Activated CD4-positive, alpha-beta T cell treated with anti-CD3 and anti-CD28 coated beads, Interleukin-2, amount 10 ng/mL, durations not matched to agents 24 days and 14 days (primary cell): ENCODE measurements at regions not wholly inside any gene's neighbourhood (a gene's known extent, or its start where the extent isn't known, plus 50 kb on each side); places are given as distances from the start of the nearest gene placed in this dataset.

Experiments used
- DNase-seq: peaks from one replicate; pipeline ENCODE4 v3.0.0; 2022
- H3K27ac Mint-ChIP-seq: one replicate; pipeline ENCODE4 v1.8.0; 2022; ENCODE audit warnings: mild to moderate bottlenecking, mixed read lengths
- H3K27me3 Mint-ChIP-seq: one replicate; pipeline ENCODE4 v1.8.0; 2022; ENCODE audit warnings: mixed read lengths
- H3K36me3 Mint-ChIP-seq: one replicate; pipeline ENCODE4 v1.8.0; 2022; ENCODE audit warnings: low read depth, mild to moderate bottlenecking, mixed read lengths
- H3K4me1 Mint-ChIP-seq: one replicate; pipeline ENCODE4 v1.8.0; 2021; ENCODE audit warnings: mixed read lengths
- H3K4me3 Mint-ChIP-seq: one replicate; pipeline ENCODE4 v1.8.0; 2022; ENCODE audit warnings: mild to moderate bottlenecking, moderate library complexity, mixed read lengths
- H3K9me3 Mint-ChIP-seq: one replicate; pipeline ENCODE4 v1.8.0; 2021; ENCODE audit warnings: mixed read lengths
- intact Hi-C: fragments of 100-400 bp; cut with micrococcal nuclease; formaldehyde crosslinking; loops from one replicate; pipeline ENCODE4 v1.15.1; 2023

GRCh38 chr11:25159341-25159740 is 662.5 kb downstream of the LUZP2 start:
- no peak for DNase-seq
- H3K9me3 Mint-ChIP-seq, result peaks cover 10% of the 10 kb centered on the region
- H3K4me3 Mint-ChIP-seq, result no peak overlapping the region
- H3K27me3 Mint-ChIP-seq, result no peaks in the 10 kb centered on the region
- no peaks in the 10 kb centered on the region for H3K4me1 Mint-ChIP-seq
- no peaks in the 10 kb centered on the region for H3K36me3 Mint-ChIP-seq
- H3K27ac Mint-ChIP-seq, result no peak overlapping the region
- intact Hi-C loops, result no loop called here

- H3K27ac Mint-ChIP-seq, result no peak overlapping the region
- H3K4me3 Mint-ChIP-seq, result no peak overlapping the region
- no peak for DNase-seq
- no peaks in the 10 kb centered on the region for H3K27me3 Mint-ChIP-seq
- intact Hi-C loops, result no loop called here
- peaks cover 7% of the 10 kb centered on the region for H3K9me3 Mint-ChIP-seq
- no peaks in the 10 kb centered on the region for H3K36me3 Mint-ChIP-seq
- no peaks in the 10 kb centered on the region for H3K4me1 Mint-ChIP-seq
Measured at GRCh38 chr11:25163421-25163820, 666.6 kb downstream of the LUZP2 start.

DNA sequence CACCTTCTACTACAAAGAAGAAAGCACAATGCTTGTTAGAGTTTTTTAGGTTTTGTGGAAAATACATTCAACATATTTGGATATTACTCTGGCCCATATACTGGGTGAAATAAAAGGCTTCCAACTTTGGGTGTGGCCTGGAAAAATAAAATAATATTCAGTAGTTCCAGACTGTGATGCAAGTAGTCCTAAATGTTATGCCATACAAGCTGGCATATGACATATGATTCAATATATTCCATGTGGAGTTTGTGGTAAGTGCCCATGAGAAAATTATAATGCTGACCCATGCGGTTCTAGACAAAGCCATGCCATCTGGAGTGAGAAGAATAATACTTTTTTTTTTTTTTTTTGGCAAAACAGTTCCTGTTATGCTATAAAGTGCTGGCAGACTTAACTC is 683.3 kb downstream of the LUZP2 start:
- no peaks in the 10 kb centered on the region for H3K4me1 Mint-ChIP-seq
- no peaks in the 10 kb centered on the region for H3K27me3 Mint-ChIP-seq
- no peaks in the 10 kb centered on the region for H3K36me3 Mint-ChIP-seq
- no peak overlapping the region for H3K4me3 Mint-ChIP-seq
- intact Hi-C loops, result no loop called here
- H3K27ac Mint-ChIP-seq, result no peak overlapping the region
- peaks cover 7% of the 10 kb centered on the region for H3K9me3 Mint-ChIP-seq
- DNase-seq, result no peak

DNA sequence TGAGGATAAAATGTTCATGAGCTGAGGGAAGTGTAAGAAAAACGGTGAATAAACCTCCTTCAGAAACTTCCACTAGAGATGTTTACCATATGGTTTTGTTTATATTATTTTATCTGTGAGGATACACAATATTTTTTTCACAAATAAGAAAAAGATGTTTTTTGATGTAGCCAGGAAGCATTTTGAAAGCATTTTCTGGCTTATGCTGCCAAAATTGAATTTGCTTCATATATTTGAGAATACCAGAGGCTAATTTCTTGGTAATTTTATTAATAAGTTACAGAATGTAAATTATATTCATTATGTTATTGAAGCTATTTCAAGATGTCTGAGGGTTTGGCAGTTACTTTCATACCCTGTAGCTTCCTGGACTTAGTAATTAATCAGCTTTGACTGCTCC is 686.6 kb downstream of the LUZP2 start:
- Mint-ChIP-seq H3K36me3 (no peaks in the 10 kb centered on the region), H3K27ac (no peak overlapping the region)

GRCh38 chr11:25197515-25197914 is 700.7 kb downstream of the LUZP2 start:
- no peak overlapping the region for H3K4me3 Mint-ChIP-seq
- intact Hi-C loops, result no loop called here
- H3K36me3 Mint-ChIP-seq, result no peaks in the 10 kb centered on the region
- no peaks in the 10 kb centered on the region for H3K27me3 Mint-ChIP-seq
- DNase-seq, result no peak
- no peak overlapping the region for H3K27ac Mint-ChIP-seq
- no peaks in the 10 kb centered on the region for H3K4me1 Mint-ChIP-seq
- H3K9me3 Mint-ChIP-seq, result peaks cover 8% of the 10 kb centered on the region

More for the DNA sequence above, 686.6 kb downstream of the LUZP2 start:
- Mint-ChIP-seq H3K4me3 (no peak overlapping the region), H3K9me3 (peaks cover 10% of the 10 kb centered on the region), H3K27me3 (no peaks in the 10 kb centered on the region), H3K4me1 (no peaks in the 10 kb centered on the region)
- DNase-seq, result no peak
- intact Hi-C loops, result no loop called here

DNA sequence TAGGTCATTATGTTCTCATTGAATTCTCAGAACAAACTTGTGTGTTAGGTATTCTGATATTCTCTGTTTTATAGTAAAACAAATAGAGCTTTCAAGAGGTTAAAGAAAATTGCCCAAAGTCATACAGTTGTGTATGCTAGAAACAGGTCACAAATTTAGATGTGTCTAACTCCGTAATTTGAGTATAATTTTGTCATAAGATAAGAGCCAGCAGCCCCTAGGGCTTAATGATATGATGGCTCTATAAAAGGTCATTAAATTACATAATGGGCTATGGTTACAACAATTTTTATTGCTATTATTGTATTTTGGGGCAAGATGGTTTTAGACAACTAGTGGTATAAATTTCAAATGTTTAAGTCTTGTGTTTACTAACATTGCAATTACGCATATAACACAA is 701.9 kb downstream of the LUZP2 start:
- Mint-ChIP-seq H3K27ac (no peak overlapping the region), H3K9me3 (peaks cover 11% of the 10 kb centered on the region), H3K27me3 (no peaks in the 10 kb centered on the region), H3K36me3 (no peaks in the 10 kb centered on the region), H3K4me3 (no peak overlapping the region), H3K4me1 (no peaks in the 10 kb centered on the region)
- intact Hi-C loops, result no loop called here
- DNase-seq, result no peak

GRCh38 chr11:25200925-25201324 is 704.1 kb downstream of the LUZP2 start:
- Mint-ChIP-seq H3K4me3 (no peak overlapping the region), H3K36me3 (no peaks in the 10 kb centered on the region), H3K27me3 (no peaks in the 10 kb centered on the region), H3K9me3 (peaks cover 11% of the 10 kb centered on the region), H3K4me1 (no peaks in the 10 kb centered on the region), H3K27ac (no peak overlapping the region)
- intact Hi-C loops, result no loop called here
- no peak for DNase-seq

GRCh38 chr11:25206762-25207161 is 709.9 kb downstream of the LUZP2 start:
- Mint-ChIP-seq H3K9me3 (peaks cover 5% of the 10 kb centered on the region), H3K4me3 (no peak overlapping the region), H3K4me1 (no peaks in the 10 kb centered on the region), H3K27ac (no peak overlapping the region), H3K36me3 (no peaks in the 10 kb centered on the region), H3K27me3 (no peaks in the 10 kb centered on the region)
- no peak for DNase-seq
- intact Hi-C loops, result no loop called here

GRCh38 chr11:25211635-25212254 is 714.9 kb downstream of the LUZP2 start:
- Mint-ChIP-seq H3K4me1 (no peaks in the 10 kb centered on the region), H3K9me3 (no peaks in the 10 kb centered on the region), H3K27ac (no peak overlapping the region), H3K4me3 (no peak overlapping the region), H3K36me3 (no peaks in the 10 kb centered on the region), H3K27me3 (no peaks in the 10 kb centered on the region)
- DNase-seq, result no peak
- intact Hi-C loops, result no loop called here

DNA sequence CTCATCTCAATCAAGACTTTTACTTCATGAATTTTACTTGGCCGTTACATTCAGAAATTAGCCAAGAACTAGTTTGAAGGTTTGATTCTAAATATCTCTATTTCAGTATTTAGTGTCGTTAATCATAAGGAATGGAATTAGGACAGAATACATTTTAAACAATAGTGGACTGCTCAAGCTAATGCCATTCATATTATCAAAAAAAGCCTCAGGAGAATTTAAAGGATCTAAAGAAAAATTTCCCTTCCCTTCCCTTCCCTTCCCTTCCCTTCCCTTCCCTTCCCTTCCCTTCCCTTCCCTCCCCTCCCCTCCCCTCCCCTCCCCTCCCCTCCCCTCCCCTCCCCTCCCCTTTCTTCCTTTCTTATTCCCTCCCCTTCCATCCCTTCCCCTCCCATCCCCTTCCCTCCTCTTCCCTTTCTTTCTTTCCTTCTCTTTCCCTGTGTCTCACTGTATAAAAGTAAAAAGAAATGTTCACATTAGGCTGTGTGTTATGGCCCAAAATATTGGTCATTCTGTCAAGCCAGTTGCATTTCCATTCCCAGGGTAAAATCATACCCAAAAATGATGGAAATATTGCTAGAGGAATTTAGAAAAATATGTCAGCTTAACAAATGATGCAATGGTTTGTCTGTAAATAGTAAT is 717.8 kb downstream of the LUZP2 start:
- H3K36me3 Mint-ChIP-seq, result no peaks in the 10 kb centered on the region
- no peaks in the 10 kb centered on the region for H3K27me3 Mint-ChIP-seq
- DNase-seq, result no peak
- intact Hi-C loops, result no loop called here
- no peak overlapping the region for H3K27ac Mint-ChIP-seq
- H3K4me1 Mint-ChIP-seq, result no peaks in the 10 kb centered on the region
- H3K4me3 Mint-ChIP-seq, result no peak overlapping the region
- no peaks in the 10 kb centered on the region for H3K9me3 Mint-ChIP-seq

DNA sequence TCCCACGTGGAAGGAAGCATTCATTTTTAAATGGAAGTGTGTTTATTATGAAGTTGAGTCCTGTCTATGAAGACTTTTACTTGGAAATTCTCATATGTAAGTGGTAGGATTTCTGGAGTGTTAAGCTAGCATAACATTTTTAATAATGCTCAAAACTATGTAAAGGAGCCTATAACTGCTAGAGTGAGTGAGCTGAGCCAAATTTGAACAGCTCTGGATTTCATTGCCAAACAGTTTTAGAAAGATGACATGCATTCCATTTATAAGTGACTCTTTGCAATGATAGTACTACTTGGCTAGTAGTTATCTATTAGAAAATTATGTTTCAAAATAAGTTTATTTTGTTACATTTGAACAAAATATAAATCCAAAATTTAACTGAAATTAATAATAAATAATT is 721.2 kb downstream of the LUZP2 start:
- intact Hi-C loops, result no loop called here
- no peak overlapping the region for H3K27ac Mint-ChIP-seq
- no peaks in the 10 kb centered on the region for H3K27me3 Mint-ChIP-seq
- H3K4me3 Mint-ChIP-seq, result no peak overlapping the region
- no peaks in the 10 kb centered on the region for H3K9me3 Mint-ChIP-seq
- no peak for DNase-seq
- H3K4me1 Mint-ChIP-seq, result no peaks in the 10 kb centered on the region
- H3K36me3 Mint-ChIP-seq, result no peaks in the 10 kb centered on the region

DNA sequence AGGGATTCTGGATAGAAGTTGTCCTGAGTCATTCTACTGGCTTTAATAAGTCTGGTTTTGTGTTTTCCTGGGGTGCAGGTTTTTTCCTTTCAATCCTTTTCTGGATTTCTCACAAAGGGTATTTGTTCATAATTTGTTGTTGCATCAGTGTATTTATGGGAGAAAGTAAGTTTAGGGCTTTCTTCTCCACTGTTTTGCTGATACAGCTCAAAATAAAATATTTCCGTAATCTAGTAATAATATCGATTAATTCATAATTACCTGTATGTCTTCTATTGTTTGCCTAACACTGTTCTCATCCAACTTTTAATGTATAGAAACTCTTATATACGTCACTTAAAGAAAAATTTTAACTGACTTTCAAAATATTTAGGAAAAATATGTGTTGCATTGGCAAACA is 728.2 kb downstream of the LUZP2 start:
- no peak for DNase-seq
- Mint-ChIP-seq H3K4me3 (no peak overlapping the region), H3K9me3 (no peaks in the 10 kb centered on the region), H3K27ac (no peak overlapping the region), H3K36me3 (no peaks in the 10 kb centered on the region), H3K4me1 (no peaks in the 10 kb centered on the region), H3K27me3 (no peaks in the 10 kb centered on the region)
- intact Hi-C loops, result no loop called here

- Mint-ChIP-seq H3K4me3 (no peak overlapping the region), H3K9me3 (peaks cover 4% of the 10 kb centered on the region), H3K27me3 (no peaks in the 10 kb centered on the region), H3K27ac (no peak overlapping the region), H3K4me1 (no peaks in the 10 kb centered on the region), H3K36me3 (no peaks in the 10 kb centered on the region)
- no peak for DNase-seq
- intact Hi-C loops, result no loop called here
Measured at GRCh38 chr11:25242928-25243327, 746.1 kb downstream of the LUZP2 start.

DNA sequence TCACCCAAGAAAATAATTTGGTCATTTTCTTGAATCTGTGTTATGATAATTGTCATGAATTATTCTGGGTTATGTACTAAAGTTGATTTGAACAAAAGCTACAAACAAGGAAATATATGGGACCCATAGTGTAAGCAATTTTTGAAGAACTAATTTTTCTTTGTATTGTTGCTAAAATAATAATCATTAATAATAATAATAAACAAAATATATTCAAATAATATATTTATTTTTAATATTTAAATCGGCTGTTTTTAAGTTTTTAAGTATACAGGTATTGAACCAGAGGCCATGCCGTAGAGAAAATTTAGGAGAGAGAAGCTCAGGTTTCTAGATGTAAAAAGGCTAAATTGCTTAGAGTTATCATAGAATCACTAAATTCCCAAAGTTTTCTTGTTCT is 747.3 kb downstream of the LUZP2 start:
- Mint-ChIP-seq H3K27ac (no peak overlapping the region), H3K4me1 (no peaks in the 10 kb centered on the region), H3K36me3 (no peaks in the 10 kb centered on the region), H3K4me3 (no peak overlapping the region), H3K9me3 (peaks cover 4% of the 10 kb centered on the region), H3K27me3 (no peaks in the 10 kb centered on the region)
- no peak for DNase-seq
- intact Hi-C loops, result no loop called here

DNA sequence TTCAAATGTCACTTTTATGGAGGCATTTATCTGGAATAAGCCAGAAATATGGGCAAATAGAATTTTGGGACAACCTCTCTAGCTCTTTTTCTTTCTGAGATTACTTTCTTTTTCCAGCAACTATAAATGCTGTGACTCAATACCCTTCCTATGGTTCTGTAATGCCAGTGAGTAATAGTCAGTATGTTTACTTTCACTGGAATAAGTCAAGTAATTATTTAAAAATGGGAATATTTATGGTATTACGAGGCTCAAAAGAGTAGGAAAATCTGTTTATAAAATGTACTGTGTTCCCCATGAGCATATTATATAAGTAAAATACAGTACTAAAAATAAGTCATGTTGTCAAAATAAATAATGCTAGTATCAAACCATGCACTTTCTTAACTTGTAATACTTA is 750.5 kb downstream of the LUZP2 start:
- Mint-ChIP-seq H3K36me3 (no peaks in the 10 kb centered on the region), H3K27me3 (no peaks in the 10 kb centered on the region), H3K27ac (no peak overlapping the region), H3K4me3 (no peak overlapping the region), H3K4me1 (no peaks in the 10 kb centered on the region), H3K9me3 (no peaks in the 10 kb centered on the region)
- DNase-seq, result no peak
- intact Hi-C loops, result no loop called here
